ENCODE measurements at regions not wholly inside any gene's neighbourhood (a gene's known extent, or its start where the extent isn't known, plus 50 kb on each side); places are given as distances from the start of the nearest gene placed in this dataset.

- TF ChIP-seq CTCF (IDR thresholded peaks at IDR 0.05) (peak; percentile 46 to 67 (median 54)), POLR2A (IDR thresholded peaks at IDR 0.05) (no peak)
Measured at GRCh38 chr20:22312744-22313346, 271.5 kb downstream of the FOXA2 start.
